Stomach (tissue), 4 donors: ENCODE measurements at regions not wholly inside any gene's neighbourhood (a gene's known extent, or its start where the extent isn't known, plus 50 kb on each side); places are given as distances from the start of the nearest gene placed in this dataset.

Experiments
- EP300 ChIP-seq: sonication (generic); formaldehyde crosslinking; IDR thresholded peaks from one replicate; pipeline ENCODE4 v1.6.1; 2017; ENCODE audit warnings: antibody characterized with exemption
- POLR2A ChIP-seq, 4 donors: fragments of 450-650 bp; IDR thresholded peaks; one replicate each; pipeline ENCODE4 v1.6.1; 2016; ENCODE audit warnings: antibody characterized with exemption in 4 of 4, control low read depth in 2 of 4, mild to moderate bottlenecking in 1 of 4, moderate library complexity in 1 of 4
- POLR2AphosphoS5 ChIP-seq, 3 donors: sonication (generic); formaldehyde crosslinking; IDR thresholded peaks; one replicate each; pipeline ENCODE4 v1.6.1; 2016; ENCODE audit warnings: antibody characterized with exemption in 3 of 3
- TF ChIP-seq, protein P1 (sequence below), 7 experiments: fragments of 450-650 bp in 4 of 7; fragments of 200-600 bp in 3 of 7; sonication (generic) in 3 of 7; IDR thresholded peaks; one replicate each; pipeline ENCODE4 v1.5.1; 2016 to 2019; ENCODE audit warnings: antibody characterized with exemption in 7 of 7, control low read depth in 2 of 7, mild to moderate bottlenecking in 1 of 7

- TF ChIP-seq, protein P1, sequence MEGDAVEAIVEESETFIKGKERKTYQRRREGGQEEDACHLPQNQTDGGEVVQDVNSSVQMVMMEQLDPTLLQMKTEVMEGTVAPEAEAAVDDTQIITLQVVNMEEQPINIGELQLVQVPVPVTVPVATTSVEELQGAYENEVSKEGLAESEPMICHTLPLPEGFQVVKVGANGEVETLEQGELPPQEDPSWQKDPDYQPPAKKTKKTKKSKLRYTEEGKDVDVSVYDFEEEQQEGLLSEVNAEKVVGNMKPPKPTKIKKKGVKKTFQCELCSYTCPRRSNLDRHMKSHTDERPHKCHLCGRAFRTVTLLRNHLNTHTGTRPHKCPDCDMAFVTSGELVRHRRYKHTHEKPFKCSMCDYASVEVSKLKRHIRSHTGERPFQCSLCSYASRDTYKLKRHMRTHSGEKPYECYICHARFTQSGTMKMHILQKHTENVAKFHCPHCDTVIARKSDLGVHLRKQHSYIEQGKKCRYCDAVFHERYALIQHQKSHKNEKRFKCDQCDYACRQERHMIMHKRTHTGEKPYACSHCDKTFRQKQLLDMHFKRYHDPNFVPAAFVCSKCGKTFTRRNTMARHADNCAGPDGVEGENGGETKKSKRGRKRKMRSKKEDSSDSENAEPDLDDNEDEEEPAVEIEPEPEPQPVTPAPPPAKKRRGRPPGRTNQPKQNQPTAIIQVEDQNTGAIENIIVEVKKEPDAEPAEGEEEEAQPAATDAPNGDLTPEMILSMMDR (IDR thresholded peaks at IDR 0.05), result no peak
- TF ChIP-seq EP300, result no peak
- TF ChIP-seq POLR2A (IDR thresholded peaks at IDR 0.05), result no peak
- no peak for TF ChIP-seq POLR2AphosphoS5 (IDR thresholded peaks at IDR 0.05)
These were observed 603.0 kb upstream of the CADM1 start for GRCh38 chr11:116107229-116107628.
